OCI-LY3 (cell line): ENCODE measurements at regions not wholly inside any gene's neighbourhood (a gene's known extent, or its start where the extent isn't known, plus 50 kb on each side); places are given as distances from the start of the nearest gene placed in this dataset.

ENCODE experiments used
- H2AFZ ChIP-seq: fragments of 200-600, 300-600 bp; shearing (Covaris generic); 2 replicates; pipeline ENCODE4 v1.6.0; 2014; ENCODE audit warnings: antibody characterized with exemption, low read depth, low read length
- H3K27ac ChIP-seq: fragments of 200-600, 300-600 bp; sonication (generic); 2 replicates; pipeline ENCODE4 v1.5.1; 2014; ENCODE audit warnings: mild to moderate bottlenecking, low read length, moderate library complexity, mixed read lengths
- H3K27me3 ChIP-seq: fragments of 200-600, 300-600 bp; sonication (generic); 2 replicates; pipeline ENCODE4 v1.6.1; 2014; ENCODE audit warnings: low read depth, low read length, mixed read lengths
- H3K36me3 ChIP-seq: fragments of 200-600, 300-600 bp; sonication (generic); replicated peaks from 2 replicates; pipeline ENCODE3; 2014; ENCODE audit warnings: low read depth, low read length, mixed read lengths
- H3K4me1 ChIP-seq: fragments of 300-600, 200-600 bp; sonication (generic); 2 replicates; pipeline ENCODE4 v1.6.1; 2014; ENCODE audit warnings: low read length, mixed read lengths
- H3K4me2 ChIP-seq: fragments of 200-600, 300-600 bp; sonication (generic); 2 replicates; pipeline ENCODE4 v1.6.1; 2014; ENCODE audit warnings: low read length, mixed read lengths
- H3K4me3 ChIP-seq: fragments of 300-600, 200-600 bp; sonication (generic); 2 replicates; pipeline ENCODE4 v1.5.1; 2014; ENCODE audit warnings: antibody characterized with exemption, mild to moderate bottlenecking, low read length, moderate library complexity
- H3K79me2 ChIP-seq: fragments of 300-600, 200-600 bp; shearing (Covaris generic); 2 replicates; pipeline ENCODE4 v1.6.1; 2014; ENCODE audit warnings: mild to moderate bottlenecking, low read length, mixed read lengths
- H3K9ac ChIP-seq: fragments of 300-600, 200-600 bp; shearing (Covaris generic); 2 replicates; pipeline ENCODE4 v1.6.0; 2014; ENCODE audit warnings: mild to moderate bottlenecking, low read length, moderate library complexity
- H3K9me3 ChIP-seq: fragments of 200-600, 300-600 bp; shearing (Covaris generic); 2 replicates; pipeline ENCODE4 v1.6.1; 2014; ENCODE audit warnings: low read length, mixed read lengths; ENCODE audit not compliant: insufficient read depth
- H4K20me1 ChIP-seq: fragments of 200-600, 300-600 bp; sonication (generic); 2 replicates; pipeline ENCODE4 v1.6.1; 2016; ENCODE audit warnings: low read length, mixed read lengths; ENCODE audit not compliant: insufficient read depth
- CTCF ChIP-seq: fragments of 200-600, 300-600 bp; sonication (generic); IDR thresholded peaks from 2 replicates; pipeline ENCODE4 v1.5.1; 2014; ENCODE audit warnings: antibody characterized with exemption, low read length, low read depth
- EZH2phosphoT487 ChIP-seq: fragments of 200-600 bp; shearing (Covaris generic); IDR thresholded peaks from 2 replicates; pipeline ENCODE4 v1.6.1; 2018; ENCODE audit warnings: antibody characterized with exemption, mixed run types, low read depth

GRCh38 chr5:155098433-155098832 is 84.9 kb downstream of the KIF4B start:
- Histone ChIP-seq H3K27ac (no peak overlapping the region), H3K9ac (no peak overlapping the region), H3K79me2 (no peaks in the 10 kb centered on the region), H4K20me1 (no peaks in the 10 kb centered on the region), H3K4me1 (no peaks in the 10 kb centered on the region), H3K36me3 (no peaks in the 10 kb centered on the region), H3K9me3 (no peaks in the 10 kb centered on the region), H3K27me3 (no peaks in the 10 kb centered on the region), H3K4me3 (no peak overlapping the region), H3K4me2 (no peak overlapping the region), H2AFZ (no peak overlapping the region)
- TF ChIP-seq EZH2phosphoT487 (no peak), CTCF (no peak)

DNA sequence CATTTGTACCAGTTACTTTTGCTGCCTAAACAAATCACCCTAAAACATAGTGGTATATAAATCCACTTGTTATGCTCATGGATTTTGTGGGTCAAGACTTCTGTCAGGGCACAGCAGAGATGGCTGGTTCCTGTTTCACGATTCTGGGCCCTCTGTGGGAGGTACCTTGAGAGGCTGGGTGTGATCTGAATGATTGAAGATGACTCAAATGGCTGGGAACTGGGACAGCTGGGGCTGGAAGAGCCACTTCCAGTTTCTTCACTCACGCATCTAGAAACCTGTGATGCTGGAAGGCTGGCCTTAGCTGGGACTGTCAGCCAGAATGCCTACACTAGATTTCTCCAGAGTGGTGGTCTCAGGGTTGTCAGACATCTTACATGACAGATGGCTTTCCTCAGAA is 88.1 kb downstream of the KIF4B start:
- H3K79me2 ChIP-seq: no peaks in the 10 kb centered on the region
- no peaks in the 10 kb centered on the region for H3K27me3 ChIP-seq
- no peak overlapping the region for H3K9ac ChIP-seq
- H3K4me1 ChIP-seq: no peaks in the 10 kb centered on the region
- TF ChIP-seq CTCF (no peak), EZH2phosphoT487 (no peak)
- no peaks in the 10 kb centered on the region for H4K20me1 ChIP-seq
- H2AFZ ChIP-seq: no peak overlapping the region
- H3K4me2 ChIP-seq: no peak overlapping the region
- H3K27ac ChIP-seq: no peak overlapping the region
- H3K9me3 ChIP-seq: no peaks in the 10 kb centered on the region
- H3K4me3 ChIP-seq: no peak overlapping the region
- H3K36me3 ChIP-seq: no peaks in the 10 kb centered on the region

- no peak for TF ChIP-seq EZH2phosphoT487
- TF ChIP-seq CTCF: no peak
- H3K79me2 ChIP-seq: no peaks in the 10 kb centered on the region
- no peaks in the 10 kb centered on the region for H3K36me3 ChIP-seq
- no peaks in the 10 kb centered on the region for H3K9me3 ChIP-seq
- no peaks in the 10 kb centered on the region for H3K27me3 ChIP-seq
- H4K20me1 ChIP-seq: no peaks in the 10 kb centered on the region
- no peak overlapping the region for H2AFZ ChIP-seq
- H3K4me3 ChIP-seq: no peak overlapping the region
- no peaks in the 10 kb centered on the region for H3K4me1 ChIP-seq
- H3K4me2 ChIP-seq: no peak overlapping the region
- no peak overlapping the region for H3K9ac ChIP-seq
- H3K27ac ChIP-seq: no peak overlapping the region
These were observed 89.6 kb downstream of the KIF4B start for GRCh38 chr5:155103146-155103545.

DNA sequence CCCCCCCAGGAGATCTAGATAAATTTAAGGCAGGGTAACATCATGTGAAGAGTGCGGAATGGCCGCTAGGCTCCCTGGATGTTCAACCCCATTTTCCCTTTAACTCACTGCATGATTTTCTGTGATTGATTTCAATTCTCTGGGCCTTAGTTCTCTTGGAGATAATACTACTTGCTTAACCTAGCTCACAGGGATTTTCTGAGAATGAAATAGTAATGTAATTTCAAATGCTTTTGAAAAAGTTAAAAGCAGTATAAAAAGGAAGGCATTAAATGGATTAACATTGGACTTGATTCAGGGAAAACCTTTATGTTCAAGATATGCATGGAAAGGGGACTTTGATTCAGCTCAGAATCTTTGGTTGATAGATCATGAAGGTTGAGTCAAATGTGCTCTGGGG is 90.9 kb downstream of the KIF4B start:
- Histone ChIP-seq H3K27me3 (no peaks in the 10 kb centered on the region), H3K4me1 (no peaks in the 10 kb centered on the region), H3K79me2 (no peaks in the 10 kb centered on the region), H3K36me3 (no peaks in the 10 kb centered on the region), H3K27ac (no peak overlapping the region), H3K4me3 (no peak overlapping the region), H4K20me1 (no peaks in the 10 kb centered on the region), H2AFZ (no peak overlapping the region), H3K9ac (no peak overlapping the region), H3K9me3 (no peaks in the 10 kb centered on the region), H3K4me2 (no peak overlapping the region)
- TF ChIP-seq CTCF (no peak), EZH2phosphoT487 (no peak)
